ENCODE measurements at regions not wholly inside any gene's neighbourhood (a gene's known extent, or its start where the extent isn't known, plus 50 kb on each side); places are given as distances from the start of the nearest gene placed in this dataset.

GRCh38 chr10:57963546-57963945 is 304.1 kb downstream of the IPMK start:
- H3K4me3 ChIP-seq (ENCODE audit: low read depth, low read length) = no peak overlapping the region

- no peak overlapping the region for H3K4me3 ChIP-seq (ENCODE audit: low read depth, low read length)
Measured at GRCh38 chr10:57962839-57963238, 304.9 kb downstream of the IPMK start.

- H3K4me3 ChIP-seq (ENCODE audit: low read depth, low read length) = no peak overlapping the region
Measured at GRCh38 chr10:57961487-57961886, 306.2 kb downstream of the IPMK start.

GRCh38 chr10:57960406-57960805 is 307.3 kb downstream of the IPMK start:
- H3K4me3 ChIP-seq (ENCODE audit: low read depth, low read length) = no peak overlapping the region

GRCh38 chr10:57959318-57960006 is 308.2 kb downstream of the IPMK start:
- no peak overlapping the region for H3K4me3 ChIP-seq (ENCODE audit: low read depth, low read length)

- no peak overlapping the region for H3K4me3 ChIP-seq (ENCODE audit: low read depth, low read length)
Measured at GRCh38 chr10:57955076-57955475, 312.6 kb downstream of the IPMK start.

GRCh38 chr10:57952741-57953140 is 315.0 kb downstream of the IPMK start:
- H3K4me3 ChIP-seq (ENCODE audit: low read depth, low read length) = no peak overlapping the region

- H3K4me3 ChIP-seq (ENCODE audit: low read depth, low read length) = no peak overlapping the region
Measured at GRCh38 chr10:57950442-57950974, 317.2 kb downstream of the IPMK start.

GRCh38 chr10:57948796-57949195 is 318.9 kb downstream of the IPMK start:
- no peak overlapping the region for H3K4me3 ChIP-seq (ENCODE audit: low read depth, low read length)

- no peak overlapping the region for H3K4me3 ChIP-seq (ENCODE audit: low read depth, low read length)
Measured at GRCh38 chr10:57946833-57947232, 320.9 kb downstream of the IPMK start.

- H3K4me3 ChIP-seq (ENCODE audit: low read depth, low read length) = no peak overlapping the region
Measured at GRCh38 chr10:57943701-57944100, 324.0 kb downstream of the IPMK start.

GRCh38 chr10:57925045-57925444 is 342.6 kb downstream of the IPMK start:
- no peak overlapping the region for H3K4me3 ChIP-seq (ENCODE audit: low read depth, low read length)

GRCh38 chr10:57921140-57921539 is 346.6 kb downstream of the IPMK start:
- H3K4me3 ChIP-seq (ENCODE audit: low read depth, low read length) = no peak overlapping the region

GRCh38 chr10:57919864-57920263 is 347.8 kb downstream of the IPMK start:
- H3K4me3 ChIP-seq (ENCODE audit: low read depth, low read length) = no peak overlapping the region

- H3K4me3 ChIP-seq (ENCODE audit: low read depth, low read length) = no peak overlapping the region
Measured at GRCh38 chr10:57917019-57917418, 350.7 kb downstream of the IPMK start.

GRCh38 chr10:57905861-57906260 is 361.8 kb downstream of the IPMK start:
- H3K4me3 ChIP-seq (ENCODE audit: low read depth, low read length) = no peak overlapping the region

GRCh38 chr10:57905010-57905409 is 362.7 kb downstream of the IPMK start:
- H3K4me3 ChIP-seq (ENCODE audit: low read depth, low read length) = no peak overlapping the region

- H3K4me3 ChIP-seq (ENCODE audit: low read depth, low read length) = no peak overlapping the region
Measured at GRCh38 chr10:57898231-57898630, 369.5 kb downstream of the IPMK start.

- no peak overlapping the region for H3K4me3 ChIP-seq (ENCODE audit: low read depth, low read length)
Measured at GRCh38 chr10:57897611-57898010, 370.1 kb downstream of the IPMK start.

GRCh38 chr10:57894361-57894760 is 373.3 kb downstream of the IPMK start:
- H3K4me3 ChIP-seq (ENCODE audit: low read depth, low read length) = no peak overlapping the region

- H3K4me3 ChIP-seq (ENCODE audit: low read depth, low read length) = no peak overlapping the region
Measured at GRCh38 chr10:57891201-57892006, 376.3 kb downstream of the IPMK start.

GRCh38 chr10:57890691-57891090 is 377.0 kb downstream of the IPMK start:
- no peak overlapping the region for H3K4me3 ChIP-seq (ENCODE audit: low read depth, low read length)

Data from iPS-11a (cell line).